Upper lobe of left lung (tissue), 6 donors: ENCODE measurements at regions not wholly inside any gene's neighbourhood (a gene's known extent, or its start where the extent isn't known, plus 50 kb on each side); places are given as distances from the start of the nearest gene placed in this dataset.

Source experiments
- ATAC-seq, 2 donors: fragments of 200-7000 bp; cut with Tn5 transposase; one replicate each; pipeline ENCODE4 v1.9.1; 2022; ENCODE audit warnings: mild to moderate bottlenecking in 2 of 2, moderate library complexity in 2 of 2; ENCODE audit not compliant: low FRiP score in 2 of 2
- DNase-seq, 2 donors: peaks; one replicate each; pipeline ENCODE4 v3.0.0-alpha.2; 2019 to 2020
- H3K27ac ChIP-seq, 4 donors: fragments of 200-600 bp; sonication (generic); one replicate each; pipeline ENCODE4 v1.5.1; 2016 to 2019
- H3K27me3 ChIP-seq, 4 donors: fragments of 200-600 bp; sonication (generic); one replicate each; pipeline ENCODE4 v1.5.1; 2017 to 2019
- H3K36me3 ChIP-seq, 4 donors: fragments of 200-600 bp; sonication (generic); one replicate each; pipeline ENCODE4 v1.5.1; 2016 to 2019
- H3K4me1 ChIP-seq, 4 donors: fragments of 200-600 bp; sonication (generic); one replicate each; pipeline ENCODE4 v1.5.1; 2018 to 2019
- H3K4me3 ChIP-seq, 4 donors: fragments of 200-600 bp; sonication (generic); one replicate each; pipeline ENCODE4 v1.5.1; 2017 to 2019; ENCODE audit warnings: mild to moderate bottlenecking in 2 of 4, moderate library complexity in 1 of 4
- H3K9me3 ChIP-seq, 4 donors: fragments of 200-600 bp; sonication (generic); one replicate each; pipeline ENCODE4 v1.5.1; 2018 to 2019
- EP300 ChIP-seq, 4 donors: sonication (generic); formaldehyde crosslinking; IDR thresholded peaks; one replicate each; pipeline ENCODE4 v1.5.1; 2017; ENCODE audit warnings: antibody characterized with exemption in 4 of 4, control low read depth in 2 of 4
- POLR2A ChIP-seq, 4 donors: fragments of 450-650 bp; IDR thresholded peaks; one replicate each; pipeline ENCODE4 v1.5.1; 2016 to 2017; ENCODE audit warnings: antibody characterized with exemption in 4 of 4, mild to moderate bottlenecking in 2 of 4
- POLR2AphosphoS5 ChIP-seq, 2 donors: sonication (generic); formaldehyde crosslinking; IDR thresholded peaks; one replicate each; pipeline ENCODE4 v1.5.1; 2017; ENCODE audit warnings: antibody characterized with exemption in 2 of 2
- WGBS, 2 donors: methylation state at CpG; one replicate each; pipeline ENCODE4 v1.1.5; 2017 to 2018; 5-methylcytosine and 5-hydroxymethylcytosine counted together
- TF ChIP-seq, protein P1 (sequence below), 6 experiments: fragments of 450-650 bp in 4 of 6; fragments of 200-600 bp in 2 of 6; sonication (generic) in 2 of 6; IDR thresholded peaks; one replicate each; pipeline ENCODE4 v1.5.1; 2016 to 2019; ENCODE audit warnings: antibody characterized with exemption in 6 of 6
- donor health status: DM: no; HTN: no; CAD: no; lungs with moderate emphysema.
- donor health status: DM: no; HTN: yes; CAD: no; lungs with severe emphysema.

DNA sequence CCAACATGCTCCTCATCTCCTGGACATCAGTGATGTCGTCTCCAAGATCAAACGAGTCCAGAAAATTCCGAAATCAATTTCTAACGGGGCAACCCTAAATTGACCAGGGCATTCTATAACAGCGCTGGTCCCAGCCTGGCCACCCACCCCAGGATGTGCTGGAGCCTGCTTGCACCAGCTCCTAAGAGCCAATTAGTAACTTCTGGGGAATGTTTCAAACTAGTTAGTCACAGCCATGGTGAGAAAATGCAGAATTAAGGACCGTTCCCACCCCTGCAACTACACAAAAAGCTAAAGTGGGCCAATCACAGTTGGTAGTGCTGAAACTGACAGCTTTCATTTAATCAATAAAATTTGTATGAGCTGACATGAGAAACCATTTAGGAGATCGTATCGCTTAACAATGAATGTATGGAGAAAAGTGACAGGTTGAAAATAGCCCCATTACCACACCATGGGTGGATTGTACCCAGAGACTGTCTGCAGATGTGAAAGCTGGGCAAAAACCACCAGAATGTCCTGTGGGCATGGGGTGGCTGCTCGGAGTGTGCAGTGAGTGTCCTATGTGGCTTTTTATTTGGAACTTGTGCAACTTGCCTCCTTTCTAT, 165.7 kb upstream of the AFDN start:
- 80 to 87% methylated on average over 9 of the region's 9 CpGs for WGBS, 2 donors
- peak in 1 of 2 donors; percentile 27 for ATAC-seq
- H3K27me3 ChIP-seq, result no peaks in the 10 kb centered on the region
- peaks cover 0 to 5% (median 0%) of the 10 kb centered on the region in 4 donors for H3K4me1 ChIP-seq
- TF ChIP-seq POLR2AphosphoS5 (IDR thresholded peaks at IDR 0.05) (no peak), POLR2A (IDR thresholded peaks at IDR 0.05) (no peak), EP300 (IDR thresholded peaks at IDR 0.05) (no peak)
- TF ChIP-seq, protein P1, sequence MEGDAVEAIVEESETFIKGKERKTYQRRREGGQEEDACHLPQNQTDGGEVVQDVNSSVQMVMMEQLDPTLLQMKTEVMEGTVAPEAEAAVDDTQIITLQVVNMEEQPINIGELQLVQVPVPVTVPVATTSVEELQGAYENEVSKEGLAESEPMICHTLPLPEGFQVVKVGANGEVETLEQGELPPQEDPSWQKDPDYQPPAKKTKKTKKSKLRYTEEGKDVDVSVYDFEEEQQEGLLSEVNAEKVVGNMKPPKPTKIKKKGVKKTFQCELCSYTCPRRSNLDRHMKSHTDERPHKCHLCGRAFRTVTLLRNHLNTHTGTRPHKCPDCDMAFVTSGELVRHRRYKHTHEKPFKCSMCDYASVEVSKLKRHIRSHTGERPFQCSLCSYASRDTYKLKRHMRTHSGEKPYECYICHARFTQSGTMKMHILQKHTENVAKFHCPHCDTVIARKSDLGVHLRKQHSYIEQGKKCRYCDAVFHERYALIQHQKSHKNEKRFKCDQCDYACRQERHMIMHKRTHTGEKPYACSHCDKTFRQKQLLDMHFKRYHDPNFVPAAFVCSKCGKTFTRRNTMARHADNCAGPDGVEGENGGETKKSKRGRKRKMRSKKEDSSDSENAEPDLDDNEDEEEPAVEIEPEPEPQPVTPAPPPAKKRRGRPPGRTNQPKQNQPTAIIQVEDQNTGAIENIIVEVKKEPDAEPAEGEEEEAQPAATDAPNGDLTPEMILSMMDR (IDR thresholded peaks at IDR 0.05), result no peak
- no peak overlapping the region for H3K4me3 ChIP-seq
- no peak for DNase-seq
- no peaks in the 10 kb centered on the region for H3K36me3 ChIP-seq
- no peaks in the 10 kb centered on the region for H3K9me3 ChIP-seq
- no peak overlapping the region for H3K27ac ChIP-seq

DNA sequence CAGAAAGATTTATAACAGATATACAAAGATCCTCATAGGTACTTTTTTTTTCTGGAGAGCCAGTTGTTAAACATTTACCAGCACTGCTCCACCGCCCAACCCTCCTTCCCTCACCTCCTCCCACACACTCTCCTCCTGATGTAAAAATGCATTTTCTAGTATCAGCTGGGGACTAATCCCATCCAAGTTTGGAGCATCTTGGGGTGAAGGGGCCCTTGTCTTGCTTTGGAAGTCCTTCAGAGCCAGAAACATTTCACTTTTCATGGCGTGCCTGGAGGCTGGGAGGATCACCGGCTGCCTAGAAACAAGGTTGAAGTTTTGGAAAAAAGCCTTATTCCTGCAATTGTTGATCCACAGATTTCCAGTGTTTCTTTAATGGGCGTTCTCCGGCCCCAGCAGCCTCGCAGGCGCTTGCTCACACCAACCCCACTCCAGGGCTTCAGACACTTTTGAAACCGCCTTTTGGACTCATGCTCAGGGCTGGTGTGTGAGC, 165.1 kb upstream of the AFDN start:
- Histone ChIP-seq H3K9me3 (no peaks in the 10 kb centered on the region), H3K27me3 (no peaks in the 10 kb centered on the region), H3K27ac (no peak overlapping the region), H3K4me1 (peaks cover 0 to 5% (median 0%) of the 10 kb centered on the region in 4 donors), H3K36me3 (no peaks in the 10 kb centered on the region), H3K4me3 (no peak overlapping the region)
- TF ChIP-seq EP300 (IDR thresholded peaks at IDR 0.05) (no peak), POLR2AphosphoS5 (IDR thresholded peaks at IDR 0.05) (no peak), POLR2A (IDR thresholded peaks at IDR 0.05) (no peak)
- TF ChIP-seq, protein P1 (IDR thresholded peaks at IDR 0.05), result no peak
- 69 to 77% methylated on average over 8 of the region's 8 CpGs for WGBS, 2 donors
- peak in 1 of 2 donors; percentile 51 for ATAC-seq
- no peak for DNase-seq

DNA sequence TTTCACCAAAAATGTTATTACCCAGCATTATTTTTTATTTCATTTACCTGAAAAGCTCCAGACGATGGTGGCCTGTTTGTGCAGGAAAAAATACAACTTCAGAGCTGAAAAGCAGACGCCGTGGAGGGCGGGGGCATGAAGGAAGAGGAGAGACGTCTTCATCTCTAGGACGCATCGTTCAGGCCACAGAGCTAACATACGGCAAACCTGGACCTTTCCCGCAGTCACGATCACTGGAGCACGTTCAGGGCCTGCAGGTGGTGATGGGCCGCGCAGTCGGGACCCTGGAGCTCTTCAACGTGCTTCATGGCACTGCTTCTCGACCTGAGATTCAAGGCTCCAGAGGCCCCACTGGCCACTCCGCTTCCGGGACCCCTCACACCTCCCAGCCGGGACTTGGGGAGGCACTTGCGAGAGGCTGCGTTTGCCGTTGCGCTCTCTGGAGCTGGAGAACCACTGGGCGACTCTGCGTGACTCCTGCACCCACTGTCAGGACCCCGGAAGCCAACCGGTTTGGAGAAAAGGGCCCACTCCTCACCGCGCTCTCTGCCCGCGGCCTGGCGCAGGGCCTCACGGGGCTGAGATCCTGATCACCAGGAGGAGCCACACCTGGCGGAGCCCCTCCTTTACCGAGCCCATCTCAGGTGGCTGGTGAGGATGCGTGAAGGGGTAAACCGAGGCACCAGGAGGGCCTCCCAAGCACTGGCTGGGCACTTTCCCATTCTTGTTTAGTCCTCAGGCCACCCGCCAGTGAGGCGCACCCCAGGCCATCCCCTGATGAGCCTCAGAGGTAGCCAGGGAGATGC, 164.4 kb upstream of the AFDN start:
- DNase-seq (peak in 1 of 2 donors; percentile 62), ATAC-seq (peak in 1 of 2 donors; percentile 5)
- Histone ChIP-seq H3K4me1 (peaks cover 0 to 5% (median 0%) of the 10 kb centered on the region in 4 donors), H3K27me3 (no peaks in the 10 kb centered on the region), H3K9me3 (no peaks in the 10 kb centered on the region), H3K4me3 (no peak overlapping the region), H3K27ac (no peak overlapping the region), H3K36me3 (no peaks in the 10 kb centered on the region)
- TF ChIP-seq, protein P1 (IDR thresholded peaks at IDR 0.05), result no peak
- TF ChIP-seq POLR2A (IDR thresholded peaks at IDR 0.05) (no peak), POLR2AphosphoS5 (IDR thresholded peaks at IDR 0.05) (no peak), EP300 (IDR thresholded peaks at IDR 0.05) (no peak)
- 88 to 91% methylated on average over 34 of the region's 39 CpGs for WGBS, 2 donors

DNA sequence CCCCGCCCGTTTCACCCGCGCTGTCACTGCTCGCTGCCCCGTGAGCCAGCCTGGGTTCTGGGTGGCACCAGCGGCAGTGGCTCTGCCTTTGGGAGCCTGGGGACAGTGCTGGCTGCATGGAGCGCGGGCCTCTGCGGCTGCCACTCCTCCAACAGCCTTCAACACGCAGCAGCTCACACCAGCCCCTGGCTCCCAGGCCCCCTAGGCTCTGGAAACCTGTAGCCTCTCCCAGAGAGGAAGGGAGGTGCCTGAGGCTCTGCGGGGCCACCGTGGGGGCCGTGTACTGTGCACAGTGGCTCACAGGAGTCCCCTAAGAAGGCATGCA, 163.9 kb upstream of the AFDN start:
- Histone ChIP-seq H3K36me3 (no peaks in the 10 kb centered on the region), H3K9me3 (no peaks in the 10 kb centered on the region), H3K4me1 (peaks cover 0 to 5% (median 0%) of the 10 kb centered on the region in 4 donors), H3K27ac (no peak overlapping the region), H3K27me3 (no peaks in the 10 kb centered on the region), H3K4me3 (no peak overlapping the region)
- DNase-seq (peak in 1 of 2 donors; percentile 59), ATAC-seq (peak; percentile 2 to 4)
- 88 to 91% methylated on average over 6 to 14 of the region's 14 CpGs for WGBS, 2 donors
- no peak for TF ChIP-seq POLR2A (IDR thresholded peaks at IDR 0.05)
- TF ChIP-seq EP300 (IDR thresholded peaks at IDR 0.05), result no peak
- TF ChIP-seq, protein P1 (IDR thresholded peaks at IDR 0.05), result no peak
- no peak for TF ChIP-seq POLR2AphosphoS5 (IDR thresholded peaks at IDR 0.05)
